Psoas muscle (tissue), 7 donors: ENCODE measurements at regions not wholly inside any gene's neighbourhood (a gene's known extent, or its start where the extent isn't known, plus 50 kb on each side); places are given as distances from the start of the nearest gene placed in this dataset.

Experiments
- ATAC-seq, 4 donors: fragments of 200-7000 bp; cut with Tn5 transposase; one replicate each; pipeline ENCODE4 v1.9.1; 2020; ENCODE audit warnings: moderate library complexity in 3 of 4, mild to moderate bottlenecking in 2 of 4
- DNase-seq, 2 donors: peaks; one replicate each; pipeline ENCODE4 v3.0.0-alpha.2; 2020
- H3K27ac ChIP-seq: fragments of 200-600 bp; one replicate; pipeline ENCODE4 v1.8.0; 2022
- H3K27me3 ChIP-seq, 3 donors: fragments of 200-600 bp in 1 of 3; one replicate each; pipeline versions ENCODE4 v1.6.1 to v1.8.0; 2013 to 2022; ENCODE audit warnings: low read length in 2 of 3, mild to moderate bottlenecking in 2 of 3, moderate library complexity in 1 of 3; ENCODE audit not compliant: insufficient read depth in 3 of 3
- H3K36me3 ChIP-seq, 2 donors: fragments of 200-600 bp in 1 of 2; one replicate each; pipeline versions ENCODE4 v1.6.1 to v1.8.0; 2013 to 2022; ENCODE audit warnings: low read depth in 1 of 2, mild to moderate bottlenecking in 1 of 2, moderate library complexity in 1 of 2; ENCODE audit not compliant: insufficient read depth in 1 of 2
- H3K4me1 ChIP-seq: fragments of 200-600 bp; one replicate; pipeline ENCODE4 v1.8.0; 2022
- H3K4me3 ChIP-seq: fragments of 200-600 bp; one replicate; pipeline ENCODE4 v1.8.0; 2022; ENCODE audit warnings: mild to moderate bottlenecking
- H3K9me3 ChIP-seq: fragments of 200-600 bp; one replicate; pipeline ENCODE4 v1.8.0; 2022
- CTCF ChIP-seq: fragments of 200-600 bp; IDR thresholded peaks from one replicate; pipeline ENCODE4 v1.8.0; 2022; ENCODE audit warnings: antibody characterized with exemption
- WGBS, 3 donors: extraction: QIAGEN DNeasy Blood & Tissue Kit; methylation state at CpG; one replicate each; pipeline versions ENCODE4 v1.1.6 to v1.1.7; 2013; 5-methylcytosine and 5-hydroxymethylcytosine counted together
- intact Hi-C, 2 donors: fragments of 100-400 bp; cut with DNase I; formaldehyde crosslinking; loops; one replicate each; pipeline versions ENCODE4 v1.11.0 to v1.14.2; 2022
- donor health status: healthy with polysubstance abuse.
- donor health status: DM: no; HTN: no; CAD: no; lungs with moderate emphysema.
- donor health status: Bipolar disorder and iron deficiency.
- donor health status: healthy.
- donor health status: DM: yes; HTN: yes; CAD: no.
- donor health status: DM: no; HTN: no; CAD: no.
- donor health status: DM: yes; HTN: yes; CAD: no.

- intact Hi-C loops: no loop called here
- Histone ChIP-seq H3K9me3 (no peaks in the 10 kb centered on the region), H3K27ac (no peak overlapping the region), H3K27me3 (no peaks in the 10 kb centered on the region), H3K4me1 (no peaks in the 10 kb centered on the region), H3K36me3 (no peaks in the 10 kb centered on the region), H3K4me3 (no peak overlapping the region)
- no peak for DNase-seq
- TF ChIP-seq CTCF: no peak
- WGBS, 3 donors: 68 to 72% (median 69%) methylated on average over 4 of the region's 4 CpGs
- ATAC-seq: no peak
Measured at GRCh38 chr4:111880116-111880515, 265.1 kb upstream of the FAM241A start.

GRCh38 chr4:111883557-111883999 is 261.7 kb upstream of the FAM241A start:
- H3K9me3 ChIP-seq: no peaks in the 10 kb centered on the region
- ATAC-seq: no peak
- no peak for TF ChIP-seq CTCF
- no peaks in the 10 kb centered on the region for H3K36me3 ChIP-seq
- intact Hi-C loops: no loop called here
- H3K4me1 ChIP-seq: no peaks in the 10 kb centered on the region
- 29 to 47% (median 42%) methylated on average over 1 of the region's 1 CpG for WGBS, 3 donors
- H3K27ac ChIP-seq: no peak overlapping the region
- DNase-seq: no peak
- no peak overlapping the region for H3K4me3 ChIP-seq
- H3K27me3 ChIP-seq: no peaks in the 10 kb centered on the region

GRCh38 chr4:111890412-111890811 is 254.8 kb upstream of the FAM241A start:
- no peak for TF ChIP-seq CTCF
- intact Hi-C loops: no loop called here
- 87 to 91% (median 90%) methylated on average over 4 of the region's 4 CpGs for WGBS, 3 donors

GRCh38 chr4:111905511-111905910 is 239.7 kb upstream of the FAM241A start:
- WGBS, 3 donors: 74 to 82% (median 81%) methylated on average over 4 of the region's 4 CpGs
- intact Hi-C loops: no loop called here
- no peak for DNase-seq

More at GRCh38 chr4:111890412-111890811, 254.8 kb upstream of the FAM241A start:
- Histone ChIP-seq H3K27ac (no peak overlapping the region), H3K4me3 (no peak overlapping the region), H3K27me3 (no peaks in the 10 kb centered on the region), H3K9me3 (no peaks in the 10 kb centered on the region), H3K4me1 (no peaks in the 10 kb centered on the region), H3K36me3 (no peaks in the 10 kb centered on the region)
- DNase-seq (no peak), ATAC-seq (no peak)

More at GRCh38 chr4:111905511-111905910, 239.7 kb upstream of the FAM241A start:
- H3K4me1 ChIP-seq: no peaks in the 10 kb centered on the region
- no peak overlapping the region for H3K27ac ChIP-seq
- TF ChIP-seq CTCF: no peak
- H3K27me3 ChIP-seq: no peaks in the 10 kb centered on the region
- H3K4me3 ChIP-seq: no peak overlapping the region
- H3K36me3 ChIP-seq: no peaks in the 10 kb centered on the region
- H3K9me3 ChIP-seq: no peaks in the 10 kb centered on the region
- no peak for ATAC-seq
